ENCODE measurements at regions not wholly inside any gene's neighbourhood (a gene's known extent, or its start where the extent isn't known, plus 50 kb on each side); places are given as distances from the start of the nearest gene placed in this dataset.

GRCh38 chr10:84698989-84699388 is 370.6 kb downstream of the CCSER2 start:
- Histone ChIP-seq H3K4me3 (no peak overlapping the region), H3K9me1 (ENCODE audit: control insufficient read depth, insufficient read depth, low read length) (no peaks in the 10 kb centered on the region), H3K27ac (ENCODE audit: extremely low read depth, low read depth, low read length) (no peak overlapping the region), H2AFZ (ENCODE audit: low read depth, low read length) (no peak overlapping the region), H3K27me3 (ENCODE audit: control insufficient read depth in 2 of 2, insufficient read depth in 2 of 2, low read length in 2 of 2) (no peaks in the 10 kb centered on the region), H3K4me2 (ENCODE audit: insufficient read depth, low read length) (no peak overlapping the region), H3K4me1 (replicated peaks in 1 of 2; ENCODE audit: control insufficient read depth in 2 of 2, insufficient read depth in 2 of 2, low read length in 2 of 2) (no peaks in the 10 kb centered on the region), H3K79me2 (ENCODE audit: control insufficient read depth, insufficient read depth, low read length) (no peaks in the 10 kb centered on the region), H3K9me3 (replicated peaks; ENCODE audit: control insufficient read depth, insufficient read depth, low read depth, low read length) (no peaks in the 10 kb centered on the region), H4K20me1 (replicated peaks; ENCODE audit: control insufficient read depth, insufficient read depth, low read length) (no peaks in the 10 kb centered on the region), H3K9ac (ENCODE audit: insufficient read depth in 1 of 2, low read depth in 2 of 2, low read length in 2 of 2) (no peak overlapping the region), H3K36me3 (ENCODE audit: control insufficient read depth, insufficient read depth, low read length) (no peaks in the 10 kb centered on the region)
- FAIRE-seq (no peak), DNase-seq (ENCODE audit: extremely low read depth in 1 of 4, low spot score in 3 of 4) (no peak), ATAC-seq (no peak)
- 0% methylated on average over 1 of the region's 1 CpG for WGBS (ENCODE audit: insufficient coverage, low coverage, missing lambda C conversion rate)
- no TSS peak for BruUV-seq (replicated peaks)
- in situ Hi-C loops (cut with MboI) (no loop called here), intact Hi-C loops (cut with micrococcal nuclease) (no loop called here)
- CTCF ChIA-PET (ENCODE audit: low intra/inter-chr PET ratio): no interaction called here
- TF ChIP-seq BCLAF1 (IDR thresholded peaks at IDR 0.05; ENCODE audit: borderline replicate concordance in 1 of 2, control insufficient read depth in 1 of 2, low read depth in 2 of 2, low read length in 1 of 2): no peak
- no peak for TF ChIP-seq NFIX (CRISPR knock-in tag; IDR thresholded peaks at IDR 0.05; ENCODE audit: low read depth)
- TF ChIP-seq ZNF407 (IDR thresholded peaks at IDR 0.05; ENCODE audit: low read depth): no peak
- POLR2A ChIA-PET: interaction anchor here (1.1 kb wide), 1 partner anchor 11 kb away, joined by 4 read pairs; no protein-coding TSS in a partner anchor

Data from K562 (cell line).